ENCODE measurements at regions not wholly inside any gene's neighbourhood (a gene's known extent, or its start where the extent isn't known, plus 50 kb on each side); places are given as distances from the start of the nearest gene placed in this dataset.

DNA sequence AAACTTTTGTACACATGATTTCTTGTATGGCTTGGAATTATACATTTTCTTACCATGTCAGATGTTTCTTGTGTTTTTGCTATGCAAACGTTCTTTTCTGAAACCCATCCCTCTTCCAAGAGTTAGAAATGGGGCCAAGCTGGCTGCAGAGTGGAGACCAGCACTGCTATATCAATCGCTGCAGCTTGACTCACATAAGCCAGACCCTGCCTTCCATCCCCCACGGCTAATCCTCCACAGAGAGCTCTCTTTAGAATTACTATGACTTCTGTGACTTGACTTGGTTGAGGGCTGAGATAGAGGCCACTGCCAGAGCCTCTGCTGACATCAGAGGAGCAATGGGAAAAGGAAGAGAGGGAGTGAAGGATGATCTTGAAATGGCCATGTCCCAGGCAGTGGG is 147.9 kb downstream of the DACT1 start:
- no peak for DNase-seq

DNA sequence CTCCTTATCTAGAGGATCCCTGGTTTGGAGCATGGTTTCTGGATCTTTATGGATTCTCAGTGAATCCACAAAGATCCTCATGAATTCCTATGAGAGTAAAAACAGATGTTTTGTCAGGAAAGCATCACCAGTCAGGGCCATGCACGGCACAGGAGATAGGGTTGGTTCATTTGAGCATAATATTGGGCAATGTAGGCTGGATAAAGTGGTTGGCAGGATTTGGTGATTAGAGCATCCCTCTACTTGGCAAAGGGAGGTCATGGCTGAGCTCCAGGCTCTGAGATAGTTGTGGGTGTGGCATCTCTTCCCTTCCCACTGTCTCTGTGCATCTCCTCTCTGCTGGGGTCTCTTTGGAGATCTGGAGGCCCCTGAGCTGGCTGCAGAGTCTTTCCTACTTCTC is 149.8 kb downstream of the DACT1 start:
- no peak for DNase-seq

DNA sequence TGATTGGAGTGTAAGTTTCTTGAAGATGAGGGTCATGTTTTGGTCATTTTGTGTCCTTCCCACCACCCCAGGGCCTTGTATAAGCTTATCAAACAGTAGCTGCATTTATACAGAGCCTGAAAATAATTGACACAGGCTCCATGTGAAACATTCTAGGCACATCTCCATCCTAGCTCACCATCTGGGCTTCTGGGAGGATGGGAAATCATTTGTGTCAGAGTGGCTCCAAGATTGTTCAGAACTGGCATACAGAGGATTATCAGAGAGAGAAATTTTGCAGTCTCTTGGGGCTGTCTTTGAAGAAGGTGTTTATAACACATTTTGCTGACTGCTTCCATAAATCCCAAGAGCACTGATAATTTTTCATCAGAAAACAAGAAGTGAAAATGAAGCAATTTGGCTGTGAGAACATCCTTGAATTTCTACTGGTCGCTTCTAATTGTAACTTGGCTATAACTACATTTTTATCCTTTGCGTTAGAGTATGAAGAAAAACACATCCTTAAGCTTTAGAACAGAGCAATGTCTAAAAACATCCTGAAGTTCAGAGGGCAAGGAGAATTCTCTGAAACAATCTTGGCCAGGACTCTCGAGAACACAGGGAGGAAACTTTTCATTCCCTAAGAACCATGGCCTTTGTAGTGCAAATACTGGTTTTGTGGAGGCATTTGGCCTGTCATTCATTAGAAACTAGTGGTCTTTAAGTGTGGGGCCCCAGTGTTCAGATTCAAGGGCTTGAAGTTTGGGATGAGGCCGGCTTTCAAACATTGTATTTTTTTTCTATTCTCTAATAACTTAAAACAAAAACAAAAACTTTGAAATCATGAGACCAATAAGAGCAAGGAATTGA is 151.1 kb downstream of the DACT1 start:
- no peak for DNase-seq

DNA sequence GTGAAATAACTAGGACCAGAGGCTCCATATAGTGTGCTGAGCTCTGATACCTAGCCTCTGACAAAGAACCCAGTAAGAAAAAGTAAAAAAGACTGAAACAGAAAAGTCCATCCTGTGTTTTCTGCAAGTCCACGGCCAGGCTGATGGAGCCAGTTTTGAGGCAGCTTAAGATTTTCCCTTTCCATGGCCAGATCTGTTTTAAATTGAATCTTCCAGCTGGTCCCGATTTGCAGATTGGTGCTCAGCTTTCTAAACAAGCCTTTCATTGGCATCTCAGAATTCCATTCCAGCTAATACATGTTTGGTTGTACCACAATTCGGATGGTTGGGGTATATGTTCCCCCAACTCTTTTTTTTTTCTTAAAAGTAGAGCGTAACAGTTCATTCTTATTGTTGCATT is 152.0 kb downstream of the DACT1 start:
- no peak for DNase-seq

DNA sequence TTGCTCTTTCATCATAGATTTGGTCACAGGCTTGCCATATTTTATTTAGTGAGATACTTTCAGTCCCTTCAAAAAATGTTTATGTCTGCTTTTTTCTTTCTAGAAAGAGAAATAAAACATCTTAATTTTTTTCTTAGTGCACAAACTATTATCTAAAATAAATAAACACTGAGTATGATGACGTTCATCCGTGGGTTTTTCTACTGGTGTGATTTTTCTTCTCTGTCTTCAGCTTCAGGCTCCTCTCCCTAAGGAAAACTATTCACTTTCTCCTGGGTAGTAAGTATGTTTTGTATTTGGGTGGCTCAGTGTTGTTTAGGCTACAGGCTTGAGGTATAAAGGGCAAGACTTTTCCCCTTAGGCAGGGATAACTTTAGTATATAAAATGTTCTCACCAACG is 154.7 kb downstream of the DACT1 start:
- DNase-seq, result no peak

DNA sequence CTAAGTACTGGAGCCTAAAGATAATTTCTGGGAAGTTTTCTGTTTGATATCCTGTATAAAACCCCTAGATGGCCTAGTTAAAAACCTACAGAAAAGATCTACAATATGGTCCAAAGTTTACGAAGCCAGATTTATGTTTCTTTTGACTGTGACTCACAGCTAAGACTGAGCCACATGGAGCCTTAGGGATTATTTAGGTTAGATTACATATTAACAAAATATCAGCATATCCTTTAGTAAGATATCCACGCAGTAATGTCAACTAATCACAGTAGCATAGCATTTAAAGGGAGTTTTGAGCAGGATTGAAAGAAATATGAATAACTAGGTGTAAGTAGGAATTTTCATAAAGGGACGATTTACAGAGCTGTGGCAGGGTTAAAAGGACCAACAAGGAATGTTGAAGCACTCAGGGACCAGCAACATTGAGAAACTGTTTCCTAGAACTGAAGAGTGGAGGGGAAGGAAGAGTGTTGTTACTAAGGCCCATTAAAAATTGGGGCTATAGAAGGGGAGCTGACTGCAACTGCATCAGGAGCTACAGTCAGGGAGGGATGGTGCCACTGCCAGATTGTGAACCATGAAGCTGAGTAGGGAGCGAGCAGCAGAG is 155.5 kb downstream of the DACT1 start:
- DNase-seq, result no peak

DNA sequence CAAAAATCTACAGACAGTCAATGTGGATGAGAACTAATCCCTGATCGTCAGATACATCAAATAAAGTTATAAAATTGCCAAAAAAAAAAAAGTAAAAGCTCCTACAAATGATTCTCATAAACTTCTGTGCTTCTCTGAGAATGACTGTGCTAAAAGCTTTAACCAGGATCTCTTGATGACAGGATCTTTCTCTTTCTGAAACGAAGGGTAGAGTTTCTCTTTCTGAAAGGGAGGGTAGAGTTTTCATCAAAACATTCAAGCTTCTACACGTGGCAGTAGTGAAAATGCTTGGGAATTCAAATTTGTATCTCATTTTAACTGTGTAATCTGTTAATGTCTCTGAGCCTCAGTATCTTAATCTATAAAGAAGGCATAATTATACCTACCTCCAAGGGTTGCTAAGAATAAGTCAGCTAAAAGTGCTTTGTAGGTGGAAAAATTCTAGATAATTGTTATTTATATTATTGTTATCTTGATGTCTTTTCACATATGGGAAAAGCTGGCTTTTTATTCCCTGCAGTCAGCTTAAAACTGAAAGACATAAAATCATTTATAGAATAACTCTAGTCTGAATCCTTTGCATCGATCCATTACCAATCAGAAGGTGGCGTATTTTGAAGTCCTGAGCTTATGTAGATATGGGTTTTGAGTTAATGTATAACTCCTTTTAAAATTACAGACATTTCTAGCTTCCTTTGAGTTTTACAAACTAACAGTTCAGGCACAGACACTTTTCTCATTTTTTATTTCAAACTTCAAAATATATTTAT is 157.4 kb downstream of the DACT1 start:
- no peak for DNase-seq

DNA sequence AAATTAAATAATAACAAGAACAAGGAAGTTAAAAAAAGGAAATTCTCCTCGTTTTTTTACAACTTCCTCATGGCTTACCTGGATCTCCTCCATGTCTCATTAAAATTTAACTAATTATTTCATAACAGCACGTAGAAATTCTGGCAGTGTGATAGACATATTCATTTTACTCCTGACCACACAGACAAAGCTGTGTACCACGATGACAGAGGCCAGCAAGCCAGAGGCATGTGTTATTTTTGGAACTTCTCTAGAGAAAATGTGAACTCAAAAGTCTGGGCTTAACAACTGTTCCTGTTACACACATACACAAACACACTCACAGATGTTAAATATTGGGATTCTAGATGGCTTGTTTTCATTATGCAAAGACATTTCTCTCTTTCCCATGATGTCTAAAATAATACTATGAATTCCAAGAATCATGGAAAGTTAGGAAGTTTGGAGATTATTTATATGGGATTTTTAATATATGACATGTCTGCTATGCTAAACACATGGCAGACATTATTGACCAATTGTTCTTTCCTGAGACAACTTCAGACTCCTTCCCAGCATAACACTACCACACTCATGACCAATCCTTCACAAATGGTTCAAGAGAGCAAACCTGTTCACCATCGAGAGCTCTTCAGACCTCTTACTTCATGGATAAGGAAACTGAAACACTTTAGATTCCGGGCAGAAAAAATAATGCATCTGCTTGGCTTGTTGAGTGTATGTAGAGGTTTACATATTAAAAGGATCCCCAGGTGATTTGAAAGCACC is 158.7 kb downstream of the DACT1 start:
- DNase-seq, result no peak

DNA sequence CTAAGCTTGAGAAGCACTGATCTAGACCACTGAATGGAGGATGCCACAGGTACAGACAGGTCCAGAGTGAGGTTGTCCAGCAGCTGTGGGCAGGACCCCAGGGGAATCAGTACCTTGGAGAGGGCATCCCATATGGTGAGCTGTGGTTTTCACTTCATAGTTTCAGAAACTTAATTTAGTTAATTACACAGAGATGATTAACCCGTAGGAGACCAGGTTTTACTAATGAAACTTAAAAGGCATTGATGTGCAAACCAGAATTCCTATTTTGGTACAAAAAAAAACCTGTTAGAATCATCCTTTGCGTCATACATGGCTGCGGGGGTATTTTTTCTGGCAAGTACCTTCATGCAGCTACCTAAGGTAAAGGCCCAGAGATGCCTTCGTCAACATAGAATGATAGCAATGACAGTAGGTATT is 159.3 kb downstream of the DACT1 start:
- no peak for DNase-seq

DNA sequence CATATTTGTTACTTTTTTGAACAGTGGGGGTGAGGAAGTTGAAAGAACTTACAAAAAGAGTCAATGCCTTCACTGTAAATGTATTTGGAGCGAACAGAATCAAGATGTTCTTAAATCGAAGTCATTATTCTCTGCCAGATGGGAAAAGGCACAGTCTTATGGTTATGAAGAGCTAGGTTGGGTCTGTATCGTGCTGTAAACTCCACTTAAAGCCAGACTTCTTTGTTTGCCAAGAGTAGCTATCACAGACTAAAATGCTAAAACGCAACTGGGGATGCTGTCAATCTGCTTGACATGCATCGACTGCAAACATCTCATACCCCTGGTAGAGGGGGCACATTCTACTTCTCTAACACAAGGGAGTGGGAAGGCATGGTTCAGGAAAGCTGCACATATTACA is 160.4 kb downstream of the DACT1 start:
- DNase-seq, result no peak

DNA sequence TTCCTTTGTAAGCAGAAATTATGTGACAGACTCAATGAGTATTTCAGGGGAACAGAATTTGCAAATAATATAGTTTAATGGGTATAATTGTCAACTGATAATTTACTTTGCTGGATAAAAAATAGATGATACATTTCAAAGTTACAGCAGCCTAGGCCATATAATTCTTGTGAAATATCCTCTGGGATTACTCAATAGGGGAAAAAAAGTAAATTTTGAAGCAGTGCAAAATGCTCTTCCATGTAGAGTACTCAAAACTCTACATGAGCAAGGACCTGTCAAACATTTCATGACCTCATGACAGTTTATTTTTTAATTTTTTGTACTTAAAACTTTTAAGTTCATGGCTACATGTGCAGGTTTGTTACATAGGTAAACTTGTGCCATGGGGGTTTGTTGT is 163.3 kb downstream of the DACT1 start:
- DNase-seq, result peak; percentile 14

DNA sequence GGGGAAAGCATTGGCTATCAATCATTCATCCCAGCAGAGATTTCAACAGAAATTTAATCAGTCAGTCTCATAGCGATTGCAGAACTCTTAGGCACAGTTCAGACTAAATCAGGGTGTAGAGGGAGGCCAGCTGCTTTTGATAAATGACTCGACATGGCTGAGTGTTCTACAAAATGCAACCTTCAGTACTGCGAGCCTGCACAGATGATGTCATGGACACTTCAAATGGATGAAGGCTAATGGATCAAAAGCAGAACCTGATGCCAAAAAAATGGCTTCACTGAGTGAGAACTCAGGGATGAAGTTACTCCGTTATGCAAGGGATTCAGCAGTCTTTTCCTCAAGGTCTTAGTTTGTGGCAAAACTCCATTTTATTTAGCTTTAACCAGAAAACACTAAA is 167.3 kb downstream of the DACT1 start:
- DNase-seq, result no peak

DNA sequence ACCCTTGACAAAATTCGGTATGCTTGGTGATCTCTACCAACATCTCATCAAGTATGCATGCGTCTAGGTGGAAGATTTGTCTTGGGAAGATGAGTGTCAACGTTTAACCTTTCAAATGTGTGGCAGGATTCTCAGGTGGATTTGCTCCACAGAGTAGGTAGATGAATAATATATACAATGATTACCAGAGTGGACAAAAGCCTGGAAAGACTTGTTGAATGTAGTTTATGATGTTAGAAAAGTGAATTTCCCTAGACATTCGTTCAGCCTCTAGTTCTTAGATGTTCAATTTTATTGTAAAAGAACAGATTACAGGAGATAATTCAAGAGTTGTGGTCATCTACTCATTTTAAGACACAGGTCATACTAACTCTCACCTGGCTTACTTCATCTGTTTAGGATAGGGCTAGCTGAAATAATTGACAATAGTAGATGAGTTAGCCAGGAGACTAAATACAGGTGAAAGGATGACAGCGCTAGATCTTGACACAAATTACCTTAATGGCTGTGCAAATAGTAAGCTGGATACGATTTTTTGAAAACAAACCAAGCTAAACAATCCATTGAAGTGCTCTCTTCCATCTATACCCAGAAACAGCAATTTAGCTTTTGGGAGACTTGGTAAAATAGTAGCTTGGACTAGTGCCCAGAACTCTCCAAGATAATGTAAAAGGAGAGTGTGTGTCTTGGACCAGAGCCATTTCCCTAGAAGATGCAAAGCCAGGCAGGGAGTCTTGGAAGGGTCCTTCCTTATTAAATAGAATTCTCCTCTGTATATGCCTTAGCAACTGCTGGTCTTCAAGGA is 168.0 kb downstream of the DACT1 start:
- DNase-seq, result no peak

DNA sequence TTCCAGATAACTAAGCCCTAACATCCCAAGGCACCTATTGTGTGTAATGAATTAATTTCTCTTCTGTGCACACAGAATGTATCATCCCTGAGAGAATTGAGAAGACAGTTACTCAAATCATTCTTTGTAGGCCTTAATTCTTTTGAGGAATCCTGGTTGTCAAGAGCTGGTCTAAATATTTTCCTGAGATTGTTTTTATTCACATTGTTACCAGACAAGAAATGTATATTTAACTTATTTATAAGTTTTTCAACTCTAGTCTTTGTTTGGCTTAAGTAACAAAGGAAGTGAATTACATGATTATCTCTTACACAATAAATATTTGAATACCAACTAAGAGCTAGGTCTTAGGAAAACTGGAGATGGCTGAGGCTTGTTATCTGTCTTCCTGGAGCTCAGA is 169.4 kb downstream of the DACT1 start:
- no peak for DNase-seq

DNA sequence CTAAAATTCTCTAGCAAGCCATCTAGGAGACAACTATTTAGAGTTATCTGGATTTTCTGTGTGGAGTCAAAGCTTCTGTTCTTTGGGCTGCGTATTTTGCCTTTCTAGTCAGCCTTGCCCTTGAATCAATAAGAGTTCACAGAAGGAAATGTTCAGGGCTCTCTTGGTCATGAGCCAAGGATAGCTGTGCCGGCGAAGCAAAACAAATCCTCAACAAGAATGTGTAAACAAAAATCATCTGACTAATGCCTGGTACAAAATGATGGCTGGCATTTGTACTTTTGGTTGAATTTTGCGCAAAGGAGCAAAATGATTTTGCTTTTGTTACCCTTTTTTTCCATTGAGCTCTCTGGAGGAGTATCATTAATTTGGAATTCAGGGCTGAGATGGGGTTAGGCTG is 171.1 kb downstream of the DACT1 start:
- DNase-seq, result no peak

DNA sequence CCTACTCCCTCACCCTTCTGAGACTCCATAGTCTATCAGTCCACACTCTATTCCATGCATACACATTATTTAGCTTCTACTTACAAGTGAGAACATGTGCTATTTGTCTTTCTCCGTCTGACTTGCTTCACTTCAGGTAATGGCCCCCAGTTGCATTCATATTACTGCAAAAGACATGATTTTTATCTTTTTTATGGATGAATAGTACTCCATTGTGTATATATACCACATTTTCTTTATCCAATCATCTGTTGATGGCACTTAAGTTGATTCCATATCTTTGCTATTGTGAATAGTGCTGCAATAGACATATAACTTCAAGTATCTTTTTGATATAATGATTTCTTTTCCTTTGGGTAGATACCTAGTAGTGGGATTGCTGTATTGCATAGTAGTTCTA is 171.8 kb downstream of the DACT1 start:
- no peak for DNase-seq

DNA sequence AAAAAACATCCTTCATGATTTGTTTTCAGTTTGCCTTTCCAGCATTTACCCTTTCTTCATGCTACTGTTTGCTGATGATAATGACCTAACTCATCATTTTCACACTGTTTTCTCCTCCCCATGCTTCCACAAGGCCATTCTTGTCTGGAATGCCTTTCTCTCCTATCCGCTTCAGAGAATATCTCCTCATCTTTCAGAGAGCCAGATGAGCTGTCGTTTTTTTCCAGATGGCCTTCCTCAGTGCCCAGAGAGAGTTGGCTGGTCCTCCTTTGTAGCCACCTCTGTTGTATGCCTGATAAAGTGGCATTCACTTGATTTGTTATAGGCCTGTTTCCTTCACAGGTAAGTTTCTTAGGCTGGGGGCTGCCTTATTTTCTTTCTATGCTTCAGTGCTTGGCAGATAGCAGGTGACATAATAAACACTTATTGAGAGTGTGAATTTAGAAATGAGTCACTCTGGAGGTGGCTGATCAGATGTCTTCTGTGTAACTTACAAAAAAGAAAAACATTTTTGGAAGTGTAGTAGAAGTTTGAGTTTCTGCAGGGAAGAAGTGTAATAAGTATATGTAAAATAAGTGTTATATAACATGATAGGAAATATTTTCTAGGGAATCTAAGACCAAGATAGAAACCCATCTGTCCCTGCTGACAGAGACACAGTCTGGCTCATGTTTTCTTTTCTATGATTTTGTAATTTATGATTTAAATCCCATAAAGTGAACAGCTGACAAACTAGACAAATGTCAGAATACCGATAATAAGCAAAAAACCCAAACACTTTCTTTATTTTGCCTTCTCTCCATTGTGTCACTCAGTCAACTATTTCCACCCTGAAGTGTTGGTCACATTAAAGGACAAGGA is 174.5 kb downstream of the DACT1 start:
- no peak for DNase-seq

DNA sequence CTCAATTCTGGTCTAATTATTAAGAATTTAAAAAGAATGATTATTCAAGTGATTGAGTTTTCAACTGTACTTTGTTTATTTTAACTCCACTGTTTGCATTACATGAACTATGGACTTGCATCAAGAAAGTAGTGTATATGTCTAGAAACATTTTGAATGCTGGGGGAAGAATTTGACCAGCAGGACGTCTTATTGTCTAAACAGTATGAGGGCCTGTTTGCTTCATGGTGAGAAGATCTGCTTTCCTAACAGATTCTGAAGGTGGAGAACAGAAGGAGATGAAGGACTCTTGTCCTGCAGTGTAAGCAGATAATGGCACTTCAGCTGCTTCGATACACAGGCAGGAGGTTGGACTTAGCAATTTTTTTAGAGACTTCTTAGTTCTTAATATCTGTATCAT is 176.0 kb downstream of the DACT1 start:
- no peak for DNase-seq

DNA sequence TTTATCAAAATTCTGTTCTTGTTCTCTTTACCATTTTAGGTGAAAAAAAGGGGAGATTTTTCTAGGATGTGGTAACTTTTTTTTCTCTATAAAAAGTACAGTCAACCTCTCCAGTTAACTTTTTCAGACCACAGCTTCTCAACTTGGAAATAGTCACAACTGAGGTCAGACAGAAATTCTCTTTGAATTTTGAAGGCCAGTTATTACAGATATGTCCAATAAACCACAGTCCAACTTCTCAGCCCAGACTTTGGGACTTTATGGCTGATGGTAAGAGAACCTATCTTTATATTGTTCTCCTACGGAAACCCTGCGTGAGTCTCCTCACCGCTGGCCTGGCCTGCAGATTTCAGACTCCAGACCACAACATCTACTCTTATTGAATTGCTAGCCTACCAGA is 176.7 kb downstream of the DACT1 start:
- no peak for DNase-seq

DNA sequence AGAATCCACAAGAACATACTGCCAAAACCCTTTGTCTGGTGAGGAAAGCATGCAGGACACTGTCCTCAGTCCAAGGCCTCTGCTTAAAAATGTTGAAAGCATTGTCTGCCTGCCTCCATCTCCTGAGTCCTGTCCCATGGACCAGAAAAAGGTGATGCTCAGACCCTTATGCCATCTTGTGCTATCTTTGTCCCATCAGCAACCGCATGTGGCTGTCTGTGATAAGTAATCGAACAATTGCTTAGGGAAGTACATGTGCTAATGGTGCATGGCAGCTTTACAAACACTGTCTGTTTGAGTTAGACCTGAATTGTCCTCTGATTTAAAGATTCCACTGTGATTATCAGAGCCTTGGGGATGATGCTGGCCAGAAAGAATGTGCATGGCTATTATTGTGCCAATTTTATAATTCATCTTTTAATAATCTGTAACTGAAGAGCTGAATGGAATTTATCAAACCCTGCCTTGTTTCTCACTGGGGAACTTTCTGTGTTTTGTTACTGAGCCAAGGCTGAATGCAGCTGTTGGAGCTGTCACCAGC is 177.5 kb downstream of the DACT1 start:
- DNase-seq, result no peak

DNA sequence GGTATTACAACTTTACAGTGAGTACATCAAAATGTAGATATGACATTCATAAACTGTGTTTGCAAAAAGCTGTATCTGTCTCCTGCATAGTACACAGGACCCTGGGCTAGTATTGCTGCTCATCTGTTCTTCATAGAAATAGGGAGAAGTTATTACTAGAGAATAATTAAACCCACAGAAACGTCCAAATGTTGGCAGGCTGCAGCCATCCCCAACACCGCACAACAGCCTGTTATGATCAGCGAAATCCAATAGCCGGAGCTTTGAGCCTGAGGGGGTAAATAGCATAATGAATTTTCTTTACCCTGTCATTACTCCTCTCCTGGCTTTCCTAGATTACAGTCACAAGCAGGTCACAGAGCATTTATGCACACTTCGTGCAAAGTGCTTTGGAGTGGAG is 178.0 kb downstream of the DACT1 start:
- DNase-seq, result no peak

Measured in suppressor macrophage treated with lipopolysaccharide for 4 hours (primary cell).